ENCODE measurements at regions not wholly inside any gene's neighbourhood (a gene's known extent, or its start where the extent isn't known, plus 50 kb on each side); places are given as distances from the start of the nearest gene placed in this dataset.

- no peak for TF ChIP-seq SMC3 (conservative IDR thresholded peaks at IDR 0.05; ENCODE audit: poor library complexity)
- TF ChIP-seq POLR2AphosphoS5 (IDR thresholded peaks at IDR 0.05), result no peak
- TF ChIP-seq EZH2 (IDR thresholded peaks at IDR 0.05; ENCODE audit: borderline replicate concordance, insufficient read depth, low read length, poor library complexity, severe bottlenecking), result no peak
- TF ChIP-seq MXI1 (conservative IDR thresholded peaks at IDR 0.05; ENCODE audit: poor library complexity, severe bottlenecking), result no peak
- TF ChIP-seq CTCF (IDR thresholded peaks at IDR 0.05; ENCODE audit: poor library complexity, severe bottlenecking), result no peak
- TF ChIP-seq RAD21 (conservative IDR thresholded peaks at IDR 0.05), result no peak
- TF ChIP-seq EP300 (conservative IDR thresholded peaks at IDR 0.05; ENCODE audit: poor library complexity, severe bottlenecking), result no peak
- TF ChIP-seq, protein P1, sequence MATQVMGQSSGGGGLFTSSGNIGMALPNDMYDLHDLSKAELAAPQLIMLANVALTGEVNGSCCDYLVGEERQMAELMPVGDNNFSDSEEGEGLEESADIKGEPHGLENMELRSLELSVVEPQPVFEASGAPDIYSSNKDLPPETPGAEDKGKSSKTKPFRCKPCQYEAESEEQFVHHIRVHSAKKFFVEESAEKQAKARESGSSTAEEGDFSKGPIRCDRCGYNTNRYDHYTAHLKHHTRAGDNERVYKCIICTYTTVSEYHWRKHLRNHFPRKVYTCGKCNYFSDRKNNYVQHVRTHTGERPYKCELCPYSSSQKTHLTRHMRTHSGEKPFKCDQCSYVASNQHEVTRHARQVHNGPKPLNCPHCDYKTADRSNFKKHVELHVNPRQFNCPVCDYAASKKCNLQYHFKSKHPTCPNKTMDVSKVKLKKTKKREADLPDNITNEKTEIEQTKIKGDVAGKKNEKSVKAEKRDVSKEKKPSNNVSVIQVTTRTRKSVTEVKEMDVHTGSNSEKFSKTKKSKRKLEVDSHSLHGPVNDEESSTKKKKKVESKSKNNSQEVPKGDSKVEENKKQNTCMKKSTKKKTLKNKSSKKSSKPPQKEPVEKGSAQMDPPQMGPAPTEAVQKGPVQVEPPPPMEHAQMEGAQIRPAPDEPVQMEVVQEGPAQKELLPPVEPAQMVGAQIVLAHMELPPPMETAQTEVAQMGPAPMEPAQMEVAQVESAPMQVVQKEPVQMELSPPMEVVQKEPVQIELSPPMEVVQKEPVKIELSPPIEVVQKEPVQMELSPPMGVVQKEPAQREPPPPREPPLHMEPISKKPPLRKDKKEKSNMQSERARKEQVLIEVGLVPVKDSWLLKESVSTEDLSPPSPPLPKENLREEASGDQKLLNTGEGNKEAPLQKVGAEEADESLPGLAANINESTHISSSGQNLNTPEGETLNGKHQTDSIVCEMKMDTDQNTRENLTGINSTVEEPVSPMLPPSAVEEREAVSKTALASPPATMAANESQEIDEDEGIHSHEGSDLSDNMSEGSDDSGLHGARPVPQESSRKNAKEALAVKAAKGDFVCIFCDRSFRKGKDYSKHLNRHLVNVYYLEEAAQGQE (IDR thresholded peaks at IDR 0.05; ENCODE audit: borderline replicate concordance), result no peak
- no peak for TF ChIP-seq TAF1 (IDR thresholded peaks at IDR 0.05; ENCODE audit: low read depth)
Measured at GRCh38 chr22:33194529-33195077, 136.4 kb upstream of the SYN3 start.
